ENCODE measurements at regions not wholly inside any gene's neighbourhood (a gene's known extent, or its start where the extent isn't known, plus 50 kb on each side); places are given as distances from the start of the nearest gene placed in this dataset.

DNA sequence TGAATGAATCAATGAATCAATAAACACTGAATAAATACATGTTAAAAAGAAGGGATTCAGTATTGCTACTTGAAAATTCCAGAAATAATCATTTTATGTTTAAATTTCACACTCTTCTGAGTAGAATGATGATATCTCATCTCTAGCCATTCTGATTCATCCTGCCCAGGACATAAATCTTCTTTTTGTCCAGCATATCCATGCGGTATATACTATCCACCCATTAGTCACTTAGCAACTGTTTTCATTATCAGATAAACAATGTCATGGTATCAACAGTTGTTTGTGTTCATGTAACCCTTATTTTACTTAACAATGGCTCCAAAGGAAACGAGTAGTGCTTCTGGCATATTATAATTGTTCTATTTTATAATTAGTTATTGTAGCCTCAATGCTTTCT lies 432.4 kb upstream of the SMC2 start:
- H3K27ac ChIP-seq (ENCODE audit: low read depth, low read length): no peak overlapping the region
- no peak overlapping the region for H3K4me2 ChIP-seq (ENCODE audit: low read length)
- H3K79me2 ChIP-seq (ENCODE audit: insufficient read depth, low read length): no peaks in the 10 kb centered on the region
- RAD21 ChIA-PET (ENCODE audit: low non-redundant PET in 1 of 2, low total read pairs in 2 of 2, uncharacterized antibody in 2 of 2, unreplicated experiment in 2 of 2): no interaction called here
- no peaks in the 10 kb centered on the region for H4K20me1 ChIP-seq (ENCODE audit: insufficient read depth)
- CTCF ChIA-PET: no interaction called here
- peaks cover 7 to 10% of the 10 kb centered on the region in 2 experiments; a peak in 2 of 4 replicates for H3K9me3 ChIP-seq (ENCODE audit: control insufficient read depth in 1 of 2, insufficient read depth in 1 of 2, low read depth in 1 of 2, low read length in 2 of 2)
- H3K4me1 ChIP-seq (ENCODE audit: control insufficient read depth in 1 of 2, insufficient read depth in 2 of 2, low read length in 2 of 2): no peaks in the 10 kb centered on the region
- POLR2A ChIA-PET: no interaction called here
- DNase-seq (ENCODE audit: low read depth, low spot score) (no peak), ATAC-seq (no peak)
- H3K9me2 ChIP-seq (ENCODE audit: insufficient read depth): no peaks in the 10 kb centered on the region
- BruUV-seq (replicated peaks): no TSS peak
- H3K36me3 ChIP-seq (ENCODE audit: control insufficient read depth in 1 of 2, insufficient read depth in 2 of 2, low read length in 2 of 2): no peaks in the 10 kb centered on the region
- no peak overlapping the region for H3K4me3 ChIP-seq (replicated peaks in 1 of 2; ENCODE audit: low read depth in 1 of 2, low read length in 2 of 2)
- TF ChIP-seq ELF1 (IDR thresholded peaks at IDR 0.05; ENCODE audit: borderline replicate concordance, low read depth): no peak
- TF ChIP-seq SP1 (IDR thresholded peaks at IDR 0.05; ENCODE audit: low read depth): no peak
- TF ChIP-seq ZBTB33 (IDR thresholded peaks at IDR 0.05; ENCODE audit: extremely low read depth, insufficient replicate concordance, low read length): no peak
- no peaks in the 10 kb centered on the region for H3K27me3 ChIP-seq (ENCODE audit: insufficient read depth, low read length)
- intact Hi-C loops (cut with micrococcal nuclease): no loop called here
- no peak overlapping the region for H2AFZ ChIP-seq (ENCODE audit: low read depth, low read length, poor library complexity, severe bottlenecking)
- no peak overlapping the region for H3K9ac ChIP-seq (ENCODE audit: low read length)

DNA sequence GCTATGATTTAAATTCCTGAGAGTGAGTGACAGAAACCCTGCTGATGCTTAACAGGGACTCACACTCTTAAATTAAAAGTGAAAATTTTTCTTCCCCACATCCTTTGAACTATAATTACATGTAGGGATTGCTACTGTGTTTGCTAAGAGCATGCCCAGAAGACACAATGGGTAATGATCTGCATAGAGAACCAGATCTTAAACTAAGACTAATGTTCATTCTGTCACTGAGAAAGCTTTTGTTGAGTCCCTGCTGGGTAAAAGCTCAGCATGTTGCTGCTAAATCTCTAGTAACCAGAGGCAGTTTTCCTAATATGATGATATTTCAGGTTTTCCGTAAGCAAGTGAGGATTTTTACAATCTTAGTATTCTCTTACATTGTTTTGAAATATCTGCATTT lies 424.8 kb upstream of the SMC2 start:
- CTCF ChIA-PET: no interaction called here
- ATAC-seq: no peak
- TF ChIP-seq CEBPB (IDR thresholded peaks at IDR 0.05; ENCODE audit: low read depth) (no peak), TCF7L2 (IDR thresholded peaks at IDR 0.05; ENCODE audit: borderline replicate concordance, extremely low read depth, insufficient read depth, insufficient read length) (no peak), SRF (IDR thresholded peaks at IDR 0.05; ENCODE audit: low read depth) (no peak), MAX (IDR thresholded peaks at IDR 0.05) (no peak), SP1 (IDR thresholded peaks at IDR 0.05; ENCODE audit: low read depth) (no peak), POLR2AphosphoS5 (IDR thresholded peaks at IDR 0.05; ENCODE audit: low read depth, low read length) (no peak), ZBTB33 (IDR thresholded peaks at IDR 0.05; ENCODE audit: extremely low read depth, insufficient replicate concordance, low read length) (no peak), FOSL1 (IDR thresholded peaks at IDR 0.05; ENCODE audit: low read depth) (no peak), JUND (IDR thresholded peaks at IDR 0.05) (no peak), POLR2A (IDR thresholded peaks at IDR 0.05; ENCODE audit: borderline replicate concordance, extremely low read depth, insufficient read depth, insufficient read length) (no peak), CTCF (IDR thresholded peaks at IDR 0.05 in 2 of 3, conservative IDR thresholded peaks at IDR 0.05 in 1 of 3; ENCODE audit: borderline replicate concordance in 1 of 3, insufficient read depth in 1 of 3, low read depth in 2 of 3, low read length in 2 of 3) (no peak)

More for the DNA sequence above, 424.8 kb upstream of the SMC2 start:
- Histone ChIP-seq H4K20me1 (ENCODE audit: insufficient read depth) (no peaks in the 10 kb centered on the region), H3K27me3 (ENCODE audit: insufficient read depth, low read length) (no peaks in the 10 kb centered on the region), H3K4me1 (ENCODE audit: control insufficient read depth in 1 of 2, insufficient read depth in 2 of 2, low read length in 2 of 2) (no peaks in the 10 kb centered on the region), H3K9me3 (ENCODE audit: control insufficient read depth in 1 of 2, insufficient read depth in 1 of 2, low read depth in 1 of 2, low read length in 2 of 2) (peaks cover 5 to 7% of the 10 kb centered on the region in 2 experiments; a peak in 2 of 4 replicates), H3K9ac (ENCODE audit: low read length) (no peak overlapping the region), H2AFZ (ENCODE audit: low read depth, low read length, poor library complexity, severe bottlenecking) (no peak overlapping the region), H3K27ac (ENCODE audit: low read depth, low read length) (no peak overlapping the region), H3K4me2 (ENCODE audit: low read length) (no peak overlapping the region), H3K36me3 (ENCODE audit: control insufficient read depth in 1 of 2, insufficient read depth in 2 of 2, low read length in 2 of 2) (no peaks in the 10 kb centered on the region), H3K79me2 (ENCODE audit: insufficient read depth, low read length) (no peaks in the 10 kb centered on the region), H3K4me3 (replicated peaks in 1 of 2; ENCODE audit: low read depth in 1 of 2, low read length in 2 of 2) (no peak overlapping the region), H3K9me2 (ENCODE audit: insufficient read depth) (no peaks in the 10 kb centered on the region)
- BruUV-seq (replicated peaks): no TSS peak
- intact Hi-C loops (cut with micrococcal nuclease): no loop called here
- ChIA-PET POLR2A (no interaction called here), RAD21 (ENCODE audit: low non-redundant PET in 1 of 2, low total read pairs in 2 of 2, uncharacterized antibody in 2 of 2, unreplicated experiment in 2 of 2) (no interaction called here)
- DNase-seq (ENCODE audit: low read depth, low spot score): no peak
